GM19351 (cell line): ENCODE measurements at regions not wholly inside any gene's neighbourhood (a gene's known extent, or its start where the extent isn't known, plus 50 kb on each side); places are given as distances from the start of the nearest gene placed in this dataset.
"Not testable (repeated sequence)": the region's sequence is repeated elsewhere in the genome, so short reads cannot be mapped to it uniquely, and the experiment has no call there.

Experiments used
- ATAC-seq: cut with Tn5 transposase; IDR thresholded peaks from one replicate; pipeline ENCODE4 v1.9.1; 2021; ENCODE audit warnings: mild to moderate bottlenecking, moderate library complexity; ENCODE audit not compliant: unreplicated experiment

DNA sequence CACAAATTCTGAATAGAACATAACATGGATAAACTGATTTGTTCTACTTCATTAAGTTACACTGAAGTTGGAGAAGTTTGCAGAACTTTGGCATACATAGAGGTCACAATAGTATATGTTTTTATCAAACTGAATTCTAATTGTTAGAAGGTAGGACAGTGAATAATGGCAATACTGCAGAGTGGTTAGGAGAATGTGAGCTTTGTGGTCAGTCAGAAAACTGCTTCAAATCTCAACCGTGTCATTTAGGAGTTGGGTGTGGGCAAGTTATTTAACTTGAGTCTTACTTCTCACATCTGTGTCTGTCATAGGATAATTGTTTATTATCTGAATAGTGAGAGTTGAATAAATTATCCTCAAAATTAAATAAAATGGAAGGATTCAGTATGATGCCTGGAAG, 374.6 kb upstream of the SYT1 start:
- ATAC-seq = no peak

DNA sequence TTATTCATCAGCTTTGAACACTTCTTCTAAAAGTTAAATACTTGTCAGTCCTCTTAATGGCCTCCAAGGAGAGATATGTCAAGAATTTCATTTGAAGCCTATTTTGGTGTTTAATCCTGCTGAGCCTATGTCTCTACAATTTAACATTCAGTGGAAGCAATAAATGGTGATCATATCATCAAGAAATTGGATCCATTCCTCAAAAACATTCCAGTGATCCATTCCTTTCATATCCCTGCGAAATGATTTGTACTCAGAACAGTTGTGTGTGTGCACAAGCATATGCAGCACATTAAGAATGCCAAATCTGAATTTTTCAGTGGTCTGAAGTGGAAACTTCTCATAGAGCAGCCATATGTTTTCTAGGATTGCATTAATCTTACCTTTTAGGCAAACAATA, 373.7 kb upstream of the SYT1 start:
- ATAC-seq = no peak

DNA sequence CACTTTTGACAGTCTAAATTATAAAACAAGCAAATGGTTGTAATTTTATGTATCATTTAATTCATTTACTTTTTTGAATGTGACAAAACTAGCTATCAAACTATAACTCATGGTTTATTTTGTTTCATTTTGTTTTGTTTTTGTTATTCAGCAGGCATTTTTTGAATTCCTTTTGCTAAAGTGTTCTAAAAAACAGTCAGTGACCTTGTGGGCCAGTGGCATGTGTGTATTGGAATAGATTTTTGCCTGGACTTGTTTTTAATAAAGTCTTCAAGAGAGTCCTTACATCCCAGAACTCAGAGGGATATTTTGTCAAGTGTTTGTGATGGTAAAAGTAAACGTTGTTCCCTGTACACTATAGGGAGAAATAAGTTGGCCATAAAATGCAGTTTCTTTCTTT, 369.7 kb upstream of the SYT1 start:
- no peak for ATAC-seq

DNA sequence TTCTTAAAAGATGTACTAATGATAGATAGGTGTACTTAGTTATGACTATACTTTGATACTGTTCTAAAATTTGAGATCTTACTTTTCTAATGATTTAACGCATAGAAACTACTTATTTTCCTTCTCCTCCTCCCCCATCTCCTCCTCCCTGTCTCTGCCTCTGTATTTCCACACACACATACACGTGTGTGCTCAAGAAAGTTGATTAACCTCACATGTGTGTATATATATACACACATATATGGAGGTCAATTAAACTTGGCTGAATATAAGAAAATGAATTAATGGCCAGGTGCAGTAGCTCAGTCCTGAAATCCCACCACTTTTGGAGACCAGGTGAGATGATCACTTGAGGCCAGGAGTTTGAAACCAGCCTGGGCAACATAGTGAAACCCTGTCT, 362.7 kb upstream of the SYT1 start:
- no peak for ATAC-seq

DNA sequence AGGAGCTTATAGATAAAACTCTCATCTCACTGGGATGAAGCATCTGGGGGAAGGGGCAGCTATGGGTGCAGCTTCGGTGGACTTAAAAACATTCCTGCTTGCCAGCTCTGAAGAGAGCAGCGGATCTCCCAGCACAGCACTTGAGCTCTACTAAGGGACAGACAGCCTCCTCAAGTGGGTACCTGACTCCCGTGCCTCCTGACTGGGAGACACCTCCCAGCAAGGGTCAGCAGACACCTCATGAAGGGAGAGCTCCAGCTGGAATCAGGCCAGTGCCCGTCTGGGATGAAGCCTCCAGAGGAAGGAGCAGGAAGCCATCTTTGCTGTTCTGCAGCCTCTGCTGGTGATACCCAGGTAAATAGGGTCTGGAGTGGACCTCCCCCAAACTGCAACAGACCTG, 345.2 kb upstream of the SYT1 start:
- ATAC-seq = no peak

DNA sequence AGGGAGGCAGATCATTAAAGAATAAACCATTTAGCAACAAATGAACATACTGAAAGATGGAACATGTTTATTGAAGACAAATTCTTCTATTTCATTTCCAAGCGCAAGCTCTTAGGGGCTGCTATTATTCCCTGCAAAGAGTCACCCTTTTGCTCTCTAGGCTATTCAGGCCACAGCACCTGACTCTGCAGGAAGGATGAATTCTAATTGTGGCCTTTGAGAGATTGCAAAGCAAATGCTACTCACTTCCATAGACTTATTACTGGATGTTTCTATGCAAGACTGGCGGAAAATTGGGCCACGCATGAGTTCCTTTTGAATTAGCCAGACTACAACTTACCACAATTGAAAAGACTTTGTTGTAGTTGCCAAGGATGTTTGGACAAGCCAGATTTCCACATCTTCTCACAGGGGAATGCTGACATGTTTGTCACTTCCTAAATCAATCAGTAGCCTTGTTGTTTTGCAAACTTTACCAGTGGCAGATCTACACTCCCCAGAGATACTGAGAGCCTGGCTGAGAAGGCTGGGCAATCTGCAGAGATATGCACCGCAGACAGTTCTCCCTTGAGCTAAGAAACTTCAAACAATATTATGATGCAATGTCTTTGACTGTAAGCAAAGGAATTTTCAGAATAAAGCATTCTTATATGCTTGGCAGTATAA, 334.3 kb upstream of the SYT1 start:
- no peak for ATAC-seq

DNA sequence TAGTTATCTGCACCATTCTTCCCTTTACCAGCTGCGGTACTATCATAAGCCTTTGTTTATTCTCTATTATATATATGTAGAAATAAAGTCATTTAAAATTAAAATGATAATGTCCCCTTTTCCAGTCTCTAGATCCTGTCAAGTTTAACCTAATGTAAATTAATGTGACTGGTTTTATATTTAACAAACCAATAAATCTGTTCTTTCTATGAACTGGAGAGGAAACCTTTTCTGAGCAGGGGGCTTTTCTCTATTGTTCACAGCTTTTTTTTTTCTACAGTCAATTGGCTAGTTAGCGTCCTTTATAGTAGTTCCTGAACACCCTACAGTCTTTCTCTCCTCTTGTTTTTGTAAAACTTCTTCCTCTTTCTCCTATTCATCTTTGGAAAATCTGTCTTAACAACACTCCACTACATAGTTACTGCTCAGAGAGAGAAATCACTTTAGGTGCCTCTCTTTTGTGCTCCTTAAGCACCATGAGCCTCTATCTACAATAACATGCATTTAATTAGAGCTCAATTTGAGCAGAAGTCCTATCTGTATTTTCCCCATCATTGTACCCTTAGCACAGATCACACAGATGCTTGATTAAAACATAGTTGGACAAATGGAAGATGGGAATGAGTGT, 332.6 kb upstream of the SYT1 start:
- no peak for ATAC-seq

DNA sequence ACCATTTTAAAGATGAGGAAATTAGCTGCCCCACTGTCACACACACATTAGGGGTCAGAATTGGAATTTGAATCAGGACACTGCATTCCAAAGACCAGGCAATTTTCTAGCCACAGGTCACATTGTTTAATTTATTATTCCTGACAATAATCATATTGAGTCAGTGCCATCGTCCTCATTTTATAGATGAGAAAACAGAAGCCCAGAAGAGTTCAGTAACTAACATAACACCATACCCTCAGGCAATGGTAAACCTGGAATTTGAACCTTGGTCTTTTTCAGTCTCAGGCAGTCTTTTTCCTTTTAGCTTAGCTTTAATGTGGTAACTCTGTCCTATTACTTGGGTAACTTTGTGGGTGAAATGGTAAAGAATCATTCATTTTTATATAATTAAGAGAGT, 330.3 kb upstream of the SYT1 start:
- ATAC-seq = no peak

DNA sequence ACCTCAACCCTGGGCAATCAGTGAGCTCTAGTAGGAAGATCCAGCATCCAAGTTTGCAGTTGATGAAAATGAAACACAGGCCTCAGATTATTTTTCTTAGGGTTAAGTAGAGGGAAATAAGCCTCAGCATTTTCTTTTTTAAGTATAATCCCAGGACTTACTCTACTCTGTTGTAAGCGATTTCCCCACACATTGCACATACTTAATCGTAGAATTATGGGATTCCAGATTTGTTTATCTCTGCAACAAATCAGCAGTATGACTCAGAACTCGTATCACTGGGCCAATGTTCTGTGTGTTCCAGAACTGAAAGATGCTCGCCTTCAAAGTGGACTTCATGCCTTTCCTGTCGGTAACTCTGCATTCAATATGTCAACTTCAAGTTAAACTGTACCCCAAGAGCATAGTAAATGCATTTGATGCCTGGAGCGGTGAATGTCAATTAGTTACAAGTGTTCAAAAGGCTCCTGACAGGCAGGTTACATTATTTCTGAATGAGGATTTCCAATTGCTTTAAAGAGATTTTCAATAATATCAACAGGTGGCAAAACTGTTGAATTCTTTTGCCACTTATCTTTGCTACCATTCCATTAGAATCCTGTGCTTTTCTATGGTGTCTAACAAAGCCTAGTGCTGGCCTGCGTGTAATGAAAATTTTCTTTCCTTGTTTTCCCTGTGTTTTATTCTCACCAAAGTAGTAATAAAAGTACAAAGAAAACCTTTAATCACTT, 323.8 kb upstream of the SYT1 start:
- ATAC-seq = no peak

DNA sequence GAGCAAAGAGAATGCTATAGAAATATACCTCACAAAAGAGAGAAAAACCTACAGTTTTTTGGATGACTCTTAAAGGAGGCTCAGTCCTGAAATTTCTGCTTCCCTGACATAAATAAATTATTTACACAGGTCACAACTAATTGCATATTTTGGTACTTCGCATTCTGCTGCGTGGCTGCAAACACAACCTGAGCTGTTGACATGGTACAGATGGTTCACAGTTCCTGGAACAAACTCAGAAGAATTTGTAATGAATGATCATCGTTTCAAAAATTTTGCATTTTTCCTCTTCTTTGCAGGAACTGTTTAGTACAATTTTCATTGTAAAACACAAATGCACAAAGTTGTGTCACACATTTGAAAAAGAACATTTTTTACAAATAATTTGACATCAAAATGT, 313.7 kb upstream of the SYT1 start:
- ATAC-seq = no peak

DNA sequence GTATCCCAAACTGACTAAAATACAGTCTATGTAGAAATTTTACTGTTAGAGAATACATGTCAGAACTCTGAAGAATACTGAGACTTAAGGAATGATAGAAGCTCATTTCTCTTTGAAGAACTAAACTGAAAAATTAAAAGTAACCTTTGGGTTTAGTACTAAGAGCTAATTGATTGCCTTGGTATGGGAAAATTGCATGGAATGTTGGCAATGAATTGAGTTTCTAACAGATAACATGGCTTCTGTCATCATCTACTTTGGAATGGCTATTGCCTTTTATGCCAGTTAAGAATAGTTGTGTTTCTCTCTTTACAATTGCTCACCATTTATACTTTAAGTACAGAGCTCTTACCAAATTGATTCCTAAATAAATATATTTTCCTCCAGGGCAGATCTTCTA, 308.8 kb upstream of the SYT1 start:
- ATAC-seq = no peak

DNA sequence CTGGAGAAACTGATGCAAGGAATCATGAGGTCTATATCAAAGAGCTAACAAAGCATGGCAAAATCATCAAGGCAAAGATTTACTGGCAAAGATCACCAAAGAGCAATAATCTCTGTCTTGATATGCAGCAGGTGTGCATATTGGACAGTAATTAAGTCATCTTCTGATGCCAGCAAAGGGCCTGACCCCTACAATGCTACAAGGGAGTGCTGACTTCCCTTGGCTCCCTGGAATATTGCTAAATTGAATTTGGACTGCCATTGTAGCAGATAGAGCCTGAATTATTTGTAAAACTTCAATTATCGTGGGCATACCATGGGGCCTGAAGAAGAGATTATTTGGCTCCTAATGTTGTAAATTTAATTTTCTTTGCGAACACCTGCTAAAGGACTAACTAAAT, 307.9 kb upstream of the SYT1 start:
- ATAC-seq = no peak

DNA sequence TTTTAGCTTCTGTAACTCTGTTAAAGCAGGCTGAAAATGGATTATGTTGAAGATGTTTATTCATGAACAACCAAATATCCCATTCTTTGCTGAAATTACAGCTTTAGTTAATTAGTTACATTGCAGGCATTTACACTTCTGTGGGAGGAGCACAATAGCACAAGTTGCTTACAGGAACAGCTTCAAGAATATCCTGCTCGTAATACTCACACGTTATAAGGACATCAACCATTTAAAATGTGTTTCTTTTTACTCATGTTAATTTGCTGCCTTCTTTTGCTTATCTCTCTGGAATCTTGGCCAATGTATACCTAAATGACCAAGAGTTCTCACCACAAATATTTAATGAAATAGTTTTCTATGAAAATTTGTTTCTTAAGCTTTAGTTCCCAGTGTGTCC, 305.2 kb upstream of the SYT1 start:
- ATAC-seq = no peak

DNA sequence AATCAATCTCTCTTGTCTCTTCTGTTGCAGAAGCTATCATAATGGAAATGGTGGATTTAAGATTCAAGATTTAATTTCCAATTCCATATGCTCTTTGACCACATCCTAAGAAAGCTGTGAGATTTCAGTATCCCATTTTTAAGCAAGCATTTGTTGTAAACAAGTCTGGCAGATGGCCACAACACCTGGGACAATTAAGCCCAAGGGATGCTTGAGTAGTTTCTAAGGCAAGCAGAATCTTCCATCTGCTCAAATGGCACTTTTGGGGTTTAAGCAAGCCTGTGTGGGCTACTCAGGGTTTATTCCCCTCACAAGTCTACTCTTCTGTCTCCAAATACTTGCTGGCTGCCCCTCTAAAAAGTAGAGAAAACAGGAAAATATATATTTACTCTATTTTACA, 304.7 kb upstream of the SYT1 start:
- no peak for ATAC-seq

DNA sequence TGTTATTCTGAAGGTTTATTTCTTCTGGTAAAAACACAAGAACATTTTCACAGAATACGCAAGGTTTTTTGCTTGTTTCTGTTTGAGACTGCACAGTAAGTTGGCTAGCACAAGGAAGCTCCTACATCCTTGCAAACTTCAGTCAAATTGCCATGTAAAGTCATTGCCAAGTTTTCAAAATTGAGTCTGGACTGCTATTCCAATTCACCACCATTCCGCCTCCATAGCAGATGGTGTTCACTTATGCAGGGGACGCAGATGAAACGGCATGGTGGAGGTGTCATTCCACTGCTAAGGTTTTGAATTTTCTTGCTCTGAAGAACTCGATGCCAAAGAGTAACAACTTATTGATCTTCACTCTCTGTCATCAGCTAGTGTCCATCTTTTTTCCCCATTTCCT, 303.9 kb upstream of the SYT1 start:
- no peak for ATAC-seq

DNA sequence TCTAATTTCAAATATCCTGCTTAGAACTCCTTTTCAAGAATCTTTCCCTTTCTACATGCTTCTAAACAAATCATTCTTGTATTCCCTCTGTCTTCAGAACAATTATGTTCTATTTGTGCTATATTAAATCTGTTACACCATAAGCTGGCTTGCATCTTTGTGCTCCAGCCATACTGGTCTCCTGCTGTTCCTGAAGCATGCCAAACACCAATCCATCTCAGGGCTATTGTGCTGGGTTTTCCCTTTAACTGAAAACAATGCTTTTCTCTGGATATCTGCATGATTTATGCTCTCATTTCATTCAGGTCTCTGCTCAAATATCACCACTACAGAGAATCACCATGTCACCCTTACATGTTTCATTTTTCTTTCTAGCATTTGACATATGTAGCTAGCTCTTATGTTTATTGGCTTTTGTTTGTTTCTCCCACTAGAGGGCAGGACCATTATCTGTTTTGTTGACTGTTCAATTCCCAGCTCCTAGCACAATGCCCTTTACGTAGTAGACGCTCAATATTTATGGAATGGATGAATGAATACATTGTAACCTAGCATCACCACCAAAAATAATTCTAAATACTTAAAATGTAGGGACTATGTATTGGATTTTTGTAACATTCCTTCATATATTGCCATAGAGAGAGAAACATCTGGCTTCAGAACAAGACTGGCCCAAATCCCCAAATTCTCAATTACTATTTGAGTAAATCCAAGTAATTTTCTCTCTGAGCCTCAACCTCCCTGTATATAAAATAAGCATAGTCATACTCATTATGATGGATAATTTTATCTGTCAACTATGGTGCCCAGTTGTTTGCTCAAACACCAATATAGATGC, 302.0 kb upstream of the SYT1 start:
- ATAC-seq = peak; percentile 60

DNA sequence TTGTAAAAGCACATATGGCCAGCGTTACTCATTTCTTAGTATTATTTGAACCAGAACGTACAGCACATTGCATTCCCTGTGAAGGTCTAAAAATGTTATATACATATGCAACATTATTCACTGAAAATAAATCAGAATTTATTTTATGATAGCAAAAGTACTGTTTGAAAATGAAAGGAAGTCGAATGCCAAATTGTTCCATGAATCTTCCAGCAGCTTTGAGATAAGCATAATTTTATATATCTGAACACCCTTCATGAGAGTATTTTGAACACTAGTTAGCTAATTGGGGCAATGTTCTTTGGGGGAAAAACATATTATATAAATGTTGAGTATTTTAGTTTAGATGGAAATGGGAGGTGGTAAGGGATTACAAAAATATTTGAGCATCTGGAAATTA, 300.7 kb upstream of the SYT1 start:
- no peak for ATAC-seq

DNA sequence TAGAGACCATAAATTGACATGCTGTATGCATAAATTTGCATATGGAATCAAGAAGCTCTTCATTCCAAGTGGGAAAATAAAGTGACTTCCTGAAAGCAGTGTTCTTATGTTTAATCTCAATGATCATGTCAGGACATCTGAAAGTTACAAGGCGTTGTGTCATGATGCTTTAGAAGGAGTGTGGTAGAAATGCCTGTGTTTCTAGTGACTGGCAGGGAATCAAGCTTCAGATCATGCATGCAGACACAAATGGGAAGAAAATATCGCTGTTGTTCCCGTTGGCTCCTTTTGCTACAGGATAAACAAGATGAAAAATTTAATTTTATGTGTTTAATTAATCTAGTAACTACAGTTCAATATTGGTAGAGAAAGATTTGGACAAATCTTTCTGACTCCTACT, 298.1 kb upstream of the SYT1 start:
- no peak for ATAC-seq

DNA sequence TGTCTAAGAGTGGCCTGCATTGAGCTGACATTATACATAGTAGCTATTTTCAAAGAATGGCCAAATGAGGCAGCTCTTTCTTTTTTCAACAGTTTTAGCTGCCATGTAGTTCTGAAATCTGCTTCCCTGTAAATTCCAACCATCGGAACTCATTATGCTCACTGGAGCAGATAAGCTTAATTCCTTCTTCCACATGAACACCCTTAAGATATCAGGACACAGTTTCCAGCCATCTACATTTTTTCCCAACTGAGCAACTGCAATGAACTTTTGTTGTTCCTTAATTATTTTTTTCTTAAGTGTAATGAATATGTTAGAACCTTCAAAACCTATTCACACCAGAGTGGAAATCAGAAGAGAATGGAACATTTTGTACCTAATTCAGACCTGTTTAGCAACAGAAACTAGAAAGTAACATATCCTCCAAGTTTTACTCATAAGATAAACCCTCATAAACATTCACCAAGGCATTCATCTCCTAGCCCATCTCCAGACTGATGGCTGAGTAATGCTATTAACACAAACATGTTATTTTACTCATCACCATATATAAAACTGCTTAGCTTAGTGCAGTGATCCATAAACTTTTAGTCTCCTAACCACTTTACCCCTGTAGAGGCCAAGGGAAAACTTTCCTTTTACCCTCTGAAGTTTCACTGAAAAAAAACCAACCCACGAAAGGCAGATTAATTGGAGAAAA, 296.1 kb upstream of the SYT1 start:
- ATAC-seq = no peak

DNA sequence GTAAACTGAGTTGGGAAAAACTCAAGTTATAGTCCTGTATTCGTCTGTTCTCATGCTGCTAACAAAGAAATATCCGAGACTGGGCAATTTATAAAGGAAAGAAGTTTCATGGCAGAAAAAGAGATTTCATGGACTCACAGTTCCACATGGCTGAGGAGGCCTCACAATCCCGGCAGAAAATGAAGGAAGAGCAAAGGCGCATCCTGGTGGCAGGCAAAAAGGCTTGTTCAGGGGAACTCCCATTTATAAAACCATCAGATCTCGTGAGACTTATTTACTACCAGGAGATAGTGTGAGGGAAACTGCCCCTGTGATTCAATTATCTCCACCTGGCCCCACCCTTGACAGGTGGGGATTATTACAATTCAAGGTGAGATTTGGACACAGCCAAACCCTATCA, 292.6 kb upstream of the SYT1 start:
- ATAC-seq = no peak

DNA sequence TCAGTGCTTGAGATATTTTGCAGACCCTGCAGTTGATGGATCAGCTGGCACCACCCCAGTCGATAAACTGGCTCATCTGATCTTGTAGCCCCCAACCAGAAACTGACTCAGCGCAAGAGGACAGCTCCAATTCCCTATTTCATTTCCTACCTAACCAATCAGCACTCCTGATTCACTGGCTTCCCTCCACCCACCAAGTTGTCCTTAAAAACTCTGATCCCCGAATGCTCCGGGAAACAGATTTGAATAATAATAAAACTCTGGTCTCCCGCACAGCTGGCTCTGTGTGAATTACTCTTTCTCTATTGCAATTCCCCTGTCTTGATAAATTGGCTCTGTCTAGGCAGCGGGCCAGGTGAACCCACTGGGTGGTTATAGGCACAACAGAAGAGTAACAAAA, 289.4 kb upstream of the SYT1 start:
- not testable (repeated sequence) for ATAC-seq
